B cell (primary cell): ENCODE measurements at regions not wholly inside any gene's neighbourhood (a gene's known extent, or its start where the extent isn't known, plus 50 kb on each side); places are given as distances from the start of the nearest gene placed in this dataset.

ENCODE experiments used
- ATAC-seq: fragments of 200-7000 bp; cut with Tn5 transposase; one replicate; pipeline ENCODE4 v1.10.0; 2021; ENCODE audit warnings: low read depth, mild to moderate bottlenecking, moderate number of reproducible peaks, moderate library complexity
- CTCF ChIA-PET: fragments of 350-600 bp; sonication (Branson Sonifier 250); formaldehyde crosslinking; loops from one replicate; lab custom pipeline; 2021; ENCODE audit warnings: antibody characterized with exemption, inconsistent platforms; lab: Charles Lee
- POLR2A ChIA-PET: fragments of 350-600 bp; sonication (Branson Sonifier 250); formaldehyde crosslinking; loops from one replicate; lab custom pipeline; 2021; ENCODE audit warnings: antibody characterized with exemption; lab: Charles Lee
- DNase-seq: peaks from one replicate; pipeline ENCODE4 v3.0.0; 2013
- H2AFZ ChIP-seq: 2 replicates; pipeline ENCODE4 v1.6.1; 2012; ENCODE audit warnings: mild to moderate bottlenecking, low read depth, low read length; ENCODE audit not compliant: insufficient read depth, poor library complexity, severe bottlenecking
- H3K27ac ChIP-seq, 2 donors: 1 replicate in 1 of 2; 2 replicates in 1 of 2; pipeline ENCODE4 v1.5.1; 2012 to 2013; ENCODE audit warnings: low read length in 2 of 2, mild to moderate bottlenecking in 2 of 2, moderate library complexity in 1 of 2
- H3K27me3 ChIP-seq, 4 experiments: fragments of 200-600 bp in 1 of 4; sonication (generic) in 1 of 4; replicated peaks in 1 of 4; 1 replicate in 2 of 4; 2 replicates in 2 of 4; pipeline versions ENCODE4 v1.6.1 to v1.7.0; 2013 to 2016; ENCODE audit warnings: low read length in 3 of 4, mild to moderate bottlenecking in 2 of 4, mixed read lengths in 1 of 4, moderate library complexity in 1 of 4; ENCODE audit not compliant: insufficient read depth in 4 of 4, control insufficient read depth in 3 of 4; ENCODE audit errors: control extremely low read depth in 1 of 4
- H3K36me3 ChIP-seq, 2 experiments: replicated peaks in 1 of 2; 1 replicate in 1 of 2; 2 replicates in 1 of 2; pipeline versions ENCODE4 v1.6.1 to v1.7.1; 2013; ENCODE audit warnings: low read length in 1 of 2; ENCODE audit not compliant: insufficient read depth in 2 of 2, control insufficient read depth in 1 of 2; ENCODE audit errors: control extremely low read depth in 1 of 2, extremely low read depth in 1 of 2
- H3K4me1 ChIP-seq, 2 donors: fragments of 200-600 bp in 1 of 2; sonication (generic) in 1 of 2; 1 replicate in 1 of 2; 2 replicates in 1 of 2; pipeline versions ENCODE4 v1.5.1 to v1.6.1; 2013 to 2017; ENCODE audit warnings: low read length in 2 of 2; ENCODE audit not compliant: control insufficient read depth in 2 of 2, insufficient read depth in 2 of 2
- H3K4me2 ChIP-seq: replicated peaks from 2 replicates; pipeline ENCODE3; 2012; ENCODE audit warnings: mild to moderate bottlenecking, low read depth, low read length; ENCODE audit not compliant: poor library complexity, severe bottlenecking
- H3K4me3 ChIP-seq, 5 experiments: fragments of 200-600 bp in 1 of 5; sonication (generic) in 1 of 5; 1 replicate in 3 of 5; 2 replicates in 2 of 5; pipeline versions ENCODE4 v1.5.1 to v1.7.0; 2011 to 2016; ENCODE audit warnings: low read length in 4 of 5, mild to moderate bottlenecking in 4 of 5, low read depth in 2 of 5, control low read depth in 1 of 5, moderate library complexity in 1 of 5; ENCODE audit not compliant: insufficient read depth in 1 of 5; ENCODE audit errors: control extremely low read depth in 1 of 5, extremely low read depth in 1 of 5
- H3K79me2 ChIP-seq: fragments of 200-600 bp; sonication (generic); one replicate; pipeline ENCODE4 v1.6.0; 2016; ENCODE audit warnings: low read length; ENCODE audit not compliant: control insufficient read depth, insufficient read depth
- H3K9ac ChIP-seq: fragments of 200-600 bp; sonication (generic); 2 replicates; pipeline ENCODE4 v1.6.1; 2017; ENCODE audit warnings: mild to moderate bottlenecking, low read length, moderate library complexity
- H3K9me3 ChIP-seq, 3 donors: one replicate each; pipeline versions ENCODE4 v1.6.1 to v1.7.1; 2013; ENCODE audit warnings: low read length in 2 of 3; ENCODE audit not compliant: control insufficient read depth in 2 of 3, insufficient read depth in 1 of 3; ENCODE audit errors: control extremely low read depth in 1 of 3
- H4K20me1 ChIP-seq: 2 replicates; pipeline ENCODE4 v1.6.0; 2012; ENCODE audit warnings: mild to moderate bottlenecking, low read length; ENCODE audit not compliant: insufficient read depth, control insufficient read depth, poor library complexity, severe bottlenecking
- H3K27ac Mint-ChIP-seq: one replicate; pipeline ENCODE4 v1.8.0; 2021; ENCODE audit warnings: mixed read lengths
- H3K27me3 Mint-ChIP-seq: one replicate; pipeline ENCODE4 v1.8.0; 2021; ENCODE audit warnings: mixed read lengths
- H3K4me1 Mint-ChIP-seq: one replicate; pipeline ENCODE4 v1.8.0; 2021; ENCODE audit warnings: mixed read lengths
- H3K4me3 Mint-ChIP-seq: one replicate; pipeline ENCODE4 v1.8.0; 2021; ENCODE audit warnings: mixed read lengths
- H3K9me3 Mint-ChIP-seq: one replicate; pipeline ENCODE4 v1.8.0; 2022; ENCODE audit warnings: mixed read lengths; ENCODE audit not compliant: insufficient read depth
- EZH2 ChIP-seq: IDR thresholded peaks from 2 replicates; pipeline ENCODE4 v1.6.1; 2012; ENCODE audit warnings: borderline replicate concordance, low read depth, mild to moderate bottlenecking, moderate library complexity, low read length; ENCODE audit not compliant: insufficient read depth, poor library complexity, severe bottlenecking
- WGBS: methylation state at CpG from one replicate; pipeline ENCODE4 v1.1.5; 2013; ENCODE audit warnings: missing lambda C conversion rate; ENCODE audit not compliant: insufficient coverage; 5-methylcytosine and 5-hydroxymethylcytosine counted together
- intact Hi-C: fragments of 100-400 bp; cut with micrococcal nuclease; formaldehyde crosslinking; loops from one replicate; pipeline ENCODE4 v1.10.0; 2022
- TF ChIP-seq, protein P1 (sequence below): fragments of 200-600 bp; IDR thresholded peaks from one replicate; pipeline ENCODE4 v1.8.0; 2022; ENCODE audit warnings: antibody characterized with exemption, mild to moderate bottlenecking

DNA sequence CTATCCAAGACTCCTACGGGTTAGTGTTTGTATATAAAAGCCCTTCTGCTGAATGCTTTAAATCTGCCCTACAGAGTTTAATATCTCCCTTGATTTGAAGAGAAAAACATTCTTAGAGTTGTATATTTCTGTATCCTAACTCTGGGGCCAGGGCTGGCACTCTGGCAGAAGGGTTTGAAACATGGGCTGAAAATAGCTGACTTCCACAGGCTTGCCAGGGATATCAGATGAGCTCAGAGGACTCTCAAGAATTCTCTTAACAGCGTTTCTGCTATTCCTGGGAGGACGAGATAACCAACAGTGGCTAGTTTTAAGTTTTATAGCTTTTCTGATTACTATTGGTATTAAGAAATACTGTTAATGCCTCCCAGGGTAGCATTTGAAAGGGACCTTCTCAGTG lies 127.5 kb downstream of the LIG4 start:
- TF ChIP-seq EZH2, result no peak
- TF ChIP-seq, protein P1, sequence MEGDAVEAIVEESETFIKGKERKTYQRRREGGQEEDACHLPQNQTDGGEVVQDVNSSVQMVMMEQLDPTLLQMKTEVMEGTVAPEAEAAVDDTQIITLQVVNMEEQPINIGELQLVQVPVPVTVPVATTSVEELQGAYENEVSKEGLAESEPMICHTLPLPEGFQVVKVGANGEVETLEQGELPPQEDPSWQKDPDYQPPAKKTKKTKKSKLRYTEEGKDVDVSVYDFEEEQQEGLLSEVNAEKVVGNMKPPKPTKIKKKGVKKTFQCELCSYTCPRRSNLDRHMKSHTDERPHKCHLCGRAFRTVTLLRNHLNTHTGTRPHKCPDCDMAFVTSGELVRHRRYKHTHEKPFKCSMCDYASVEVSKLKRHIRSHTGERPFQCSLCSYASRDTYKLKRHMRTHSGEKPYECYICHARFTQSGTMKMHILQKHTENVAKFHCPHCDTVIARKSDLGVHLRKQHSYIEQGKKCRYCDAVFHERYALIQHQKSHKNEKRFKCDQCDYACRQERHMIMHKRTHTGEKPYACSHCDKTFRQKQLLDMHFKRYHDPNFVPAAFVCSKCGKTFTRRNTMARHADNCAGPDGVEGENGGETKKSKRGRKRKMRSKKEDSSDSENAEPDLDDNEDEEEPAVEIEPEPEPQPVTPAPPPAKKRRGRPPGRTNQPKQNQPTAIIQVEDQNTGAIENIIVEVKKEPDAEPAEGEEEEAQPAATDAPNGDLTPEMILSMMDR, result no peak
- no peak for ATAC-seq
- no peak overlapping the region for H3K4me3 Mint-ChIP-seq
- H3K9me3 ChIP-seq, result no peaks in the 10 kb centered on the region
- no peak overlapping the region for H3K27ac ChIP-seq
- H3K27me3 Mint-ChIP-seq, result no peaks in the 10 kb centered on the region
- no peaks in the 10 kb centered on the region for H3K27me3 ChIP-seq
- no peaks in the 10 kb centered on the region for H3K4me1 ChIP-seq
- ChIA-PET CTCF (no interaction called here), POLR2A (no interaction called here)
- H2AFZ ChIP-seq, result no peak overlapping the region
- H3K4me2 ChIP-seq, result no peak overlapping the region
- no peaks in the 10 kb centered on the region for H3K9me3 Mint-ChIP-seq
- intact Hi-C loops, result no loop called here
- no peaks in the 10 kb centered on the region for H4K20me1 ChIP-seq
- WGBS, result no CpG with 5 or more reads among the region's 3 CpGs
- H3K4me3 ChIP-seq, result no peak overlapping the region
- H3K27ac Mint-ChIP-seq, result no peak overlapping the region
- H3K36me3 ChIP-seq, result no peaks in the 10 kb centered on the region
- DNase-seq, result no peak
- no peaks in the 10 kb centered on the region for H3K79me2 ChIP-seq
- H3K4me1 Mint-ChIP-seq, result no peaks in the 10 kb centered on the region
- H3K9ac ChIP-seq, result no peak overlapping the region

DNA sequence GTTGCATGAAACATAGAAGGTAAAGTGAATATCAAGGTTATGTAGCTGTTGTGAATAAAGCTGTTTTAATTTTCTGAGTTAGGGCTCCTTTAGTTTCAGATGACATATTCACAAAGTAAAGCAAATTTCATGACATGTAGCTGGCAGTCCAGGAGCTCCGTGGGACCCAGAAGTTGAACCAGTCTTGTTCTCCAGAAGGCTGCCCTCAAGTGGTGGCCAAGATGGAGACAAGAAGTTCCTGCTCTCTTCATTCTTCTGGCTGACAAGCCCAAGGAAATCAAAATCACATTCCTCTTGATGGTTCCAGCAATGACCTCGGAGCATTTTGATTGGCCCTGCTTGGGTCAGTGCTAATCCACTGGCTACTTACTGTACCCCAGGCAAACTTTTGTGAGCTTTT lies 128.7 kb downstream of the LIG4 start:
- CTCF ChIA-PET, result no interaction called here
- no peak for DNase-seq
- H3K27ac Mint-ChIP-seq, result no peak overlapping the region

More for the DNA sequence above, 128.7 kb downstream of the LIG4 start:
- H3K9me3 ChIP-seq, result no peaks in the 10 kb centered on the region
- H4K20me1 ChIP-seq, result no peaks in the 10 kb centered on the region
- no peaks in the 10 kb centered on the region for H3K4me1 ChIP-seq
- H3K4me3 ChIP-seq, result no peak overlapping the region
- H3K9ac ChIP-seq, result no peak overlapping the region
- no peak for TF ChIP-seq EZH2
- TF ChIP-seq, protein P1, result no peak
- H3K36me3 ChIP-seq, result no peaks in the 10 kb centered on the region
- Mint-ChIP-seq H3K4me3 (no peak overlapping the region), H3K4me1 (no peaks in the 10 kb centered on the region), H3K27me3 (no peaks in the 10 kb centered on the region), H3K9me3 (no peaks in the 10 kb centered on the region)
- H3K79me2 ChIP-seq, result no peaks in the 10 kb centered on the region
- H3K27me3 ChIP-seq, result no peaks in the 10 kb centered on the region
- WGBS, result 50% methylated on average over 2 of the region's 2 CpGs
- no peak overlapping the region for H3K27ac ChIP-seq
- no peak overlapping the region for H2AFZ ChIP-seq
- no peak overlapping the region for H3K4me2 ChIP-seq
- ATAC-seq, result no peak
- intact Hi-C loops, result no loop called here
- POLR2A ChIA-PET, result no interaction called here
